ENCODE measurements at regions not wholly inside any gene's neighbourhood (a gene's known extent, or its start where the extent isn't known, plus 50 kb on each side); places are given as distances from the start of the nearest gene placed in this dataset.

- no peaks in the 10 kb centered on the region for H3K27me3 ChIP-seq (ENCODE audit: control insufficient read depth, insufficient read depth, low read length)
- H3K4me1 ChIP-seq (ENCODE audit: control insufficient read depth, extremely low read depth, insufficient read depth, low read length) = peaks cover 15% of the 10 kb centered on the region
- no peak overlapping the region for H2AFZ ChIP-seq (ENCODE audit: low read length)
- H3K9me3 ChIP-seq (ENCODE audit: control insufficient read depth, insufficient read depth, low read depth, low read length) = no peaks in the 10 kb centered on the region
- TF ChIP-seq CTCF (conservative IDR thresholded peaks at IDR 0.05 in 1 of 2, IDR thresholded peaks at IDR 0.05 in 1 of 2; ENCODE audit: low read depth in 1 of 2, low read length in 2 of 2) (no peak), EZH2 (IDR thresholded peaks at IDR 0.05; ENCODE audit: low read length, missing control alignments) (no peak)
- no peak overlapping the region for H3K27ac ChIP-seq (ENCODE audit: insufficient read depth, low read length)
- no peaks in the 10 kb centered on the region for H4K20me1 ChIP-seq (ENCODE audit: control insufficient read depth, extremely low read depth, insufficient read depth, low read length)
- no peak for DNase-seq (ENCODE audit: low read depth in 2 of 2)
- no peak overlapping the region for H3K4me2 ChIP-seq (ENCODE audit: extremely low read depth, insufficient read depth, low read length)
- no peaks in the 10 kb centered on the region for H3K79me2 ChIP-seq (ENCODE audit: control insufficient read depth, insufficient read depth, low read length)
- H3K9ac ChIP-seq (ENCODE audit: insufficient read depth, low read length) = no peak overlapping the region
- no peak overlapping the region for H3K4me3 ChIP-seq (replicated peaks in 1 of 4; ENCODE audit: control extremely low read depth in 1 of 4, insufficient read depth in 1 of 4, low read depth in 3 of 4, low read length in 4 of 4)
- H3K36me3 ChIP-seq (ENCODE audit: control insufficient read depth, insufficient read depth, low read length) = no peaks in the 10 kb centered on the region
Observed at GRCh38 chr3:99393961-99394360, 244.4 kb upstream of the COL8A1 start.

DNA sequence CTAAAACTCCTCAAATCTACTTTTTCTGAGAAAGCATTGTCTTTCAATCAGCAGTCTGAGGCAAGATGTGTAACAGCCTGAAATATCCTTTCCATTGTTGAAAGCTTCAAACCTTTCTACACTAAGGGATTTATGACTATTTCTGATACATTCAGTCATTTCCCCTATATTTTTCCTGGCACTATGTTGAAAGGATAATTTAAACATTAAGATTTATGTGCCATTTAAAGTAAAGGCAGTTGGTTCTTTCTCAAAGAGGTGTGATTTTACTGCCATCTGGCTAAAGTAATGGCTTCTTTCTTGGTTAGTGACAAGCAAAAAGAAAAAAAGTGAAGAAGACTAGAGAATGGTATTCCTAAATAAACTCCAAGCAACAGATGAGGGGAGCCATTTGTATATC lies 249.6 kb upstream of the COL8A1 start:
- no peak overlapping the region for H2AFZ ChIP-seq (ENCODE audit: low read length)
- no peak for DNase-seq (ENCODE audit: low read depth in 2 of 2)
- no peaks in the 10 kb centered on the region for H3K27me3 ChIP-seq (ENCODE audit: control insufficient read depth, insufficient read depth, low read length)

GRCh38 chr3:99384596-99384995 lies 253.8 kb upstream of the COL8A1 start:
- Histone ChIP-seq H3K9me3 (ENCODE audit: control insufficient read depth, insufficient read depth, low read depth, low read length) (no peaks in the 10 kb centered on the region), H3K4me1 (ENCODE audit: control insufficient read depth, extremely low read depth, insufficient read depth, low read length) (no peaks in the 10 kb centered on the region), H3K4me3 (replicated peaks in 1 of 4; ENCODE audit: control extremely low read depth in 1 of 4, insufficient read depth in 1 of 4, low read depth in 3 of 4, low read length in 4 of 4) (no peak overlapping the region), H3K27me3 (ENCODE audit: control insufficient read depth, insufficient read depth, low read length) (no peaks in the 10 kb centered on the region), H3K27ac (ENCODE audit: insufficient read depth, low read length) (no peak overlapping the region), H3K79me2 (ENCODE audit: control insufficient read depth, insufficient read depth, low read length) (no peaks in the 10 kb centered on the region), H2AFZ (ENCODE audit: low read length) (no peak overlapping the region), H3K9ac (ENCODE audit: insufficient read depth, low read length) (no peak overlapping the region), H4K20me1 (ENCODE audit: control insufficient read depth, extremely low read depth, insufficient read depth, low read length) (no peaks in the 10 kb centered on the region), H3K36me3 (ENCODE audit: control insufficient read depth, insufficient read depth, low read length) (no peaks in the 10 kb centered on the region), H3K4me2 (ENCODE audit: extremely low read depth, insufficient read depth, low read length) (no peak overlapping the region)
- TF ChIP-seq CTCF (conservative IDR thresholded peaks at IDR 0.05 in 1 of 2, IDR thresholded peaks at IDR 0.05 in 1 of 2; ENCODE audit: low read depth in 1 of 2, low read length in 2 of 2) (no peak), EZH2 (IDR thresholded peaks at IDR 0.05; ENCODE audit: low read length, missing control alignments) (no peak)
- peak in 1 of 2 donors; percentile 39 for DNase-seq (ENCODE audit: low read depth in 2 of 2)

More for the DNA sequence above, 249.6 kb upstream of the COL8A1 start:
- Histone ChIP-seq H4K20me1 (ENCODE audit: control insufficient read depth, extremely low read depth, insufficient read depth, low read length) (no peaks in the 10 kb centered on the region), H3K4me1 (ENCODE audit: control insufficient read depth, extremely low read depth, insufficient read depth, low read length) (peaks cover 2% of the 10 kb centered on the region), H3K9ac (ENCODE audit: insufficient read depth, low read length) (no peak overlapping the region), H3K79me2 (ENCODE audit: control insufficient read depth, insufficient read depth, low read length) (no peaks in the 10 kb centered on the region), H3K36me3 (ENCODE audit: control insufficient read depth, insufficient read depth, low read length) (no peaks in the 10 kb centered on the region), H3K4me3 (replicated peaks in 1 of 4; ENCODE audit: control extremely low read depth in 1 of 4, insufficient read depth in 1 of 4, low read depth in 3 of 4, low read length in 4 of 4) (no peak overlapping the region), H3K4me2 (ENCODE audit: extremely low read depth, insufficient read depth, low read length) (no peak overlapping the region), H3K27ac (ENCODE audit: insufficient read depth, low read length) (no peak overlapping the region), H3K9me3 (ENCODE audit: control insufficient read depth, insufficient read depth, low read depth, low read length) (no peaks in the 10 kb centered on the region)
- TF ChIP-seq EZH2 (IDR thresholded peaks at IDR 0.05; ENCODE audit: low read length, missing control alignments) = no peak
